AG10803 (cell line): ENCODE measurements at regions not wholly inside any gene's neighbourhood (a gene's known extent, or its start where the extent isn't known, plus 50 kb on each side); places are given as distances from the start of the nearest gene placed in this dataset.

Experiments
- DNase-seq: peaks from one replicate; pipeline ENCODE4 v3.0.0; 2010; ENCODE audit warnings: low read depth
- H3K4me3 ChIP-seq: 2 replicates; pipeline ENCODE4 v1.5.1; 2011; ENCODE audit warnings: mild to moderate bottlenecking, low read length, control low read depth
- CTCF ChIP-seq: conservative IDR thresholded peaks from 2 replicates; pipeline ENCODE4 v1.5.1; 2011; ENCODE audit warnings: mild to moderate bottlenecking, low read length, control low read depth, inconsistent platforms

GRCh38 chr10:69716711-69717560, 84.8 kb upstream of the COL13A1 start:
- no peak for DNase-seq

GRCh38 chr10:69718951-69719350, 82.8 kb upstream of the COL13A1 start:
- no peak for TF ChIP-seq CTCF
- H3K4me3 ChIP-seq = no peak overlapping the region
- DNase-seq = peak; percentile 55

More at GRCh38 chr10:69716711-69717560, 84.8 kb upstream of the COL13A1 start:
- no peak overlapping the region for H3K4me3 ChIP-seq
- TF ChIP-seq CTCF = peak; percentile 70

- no peak overlapping the region for H3K4me3 ChIP-seq
- TF ChIP-seq CTCF = no peak
- DNase-seq = peak; percentile 74
Measured at GRCh38 chr10:69721690-69722310, 79.9 kb upstream of the COL13A1 start.

DNA sequence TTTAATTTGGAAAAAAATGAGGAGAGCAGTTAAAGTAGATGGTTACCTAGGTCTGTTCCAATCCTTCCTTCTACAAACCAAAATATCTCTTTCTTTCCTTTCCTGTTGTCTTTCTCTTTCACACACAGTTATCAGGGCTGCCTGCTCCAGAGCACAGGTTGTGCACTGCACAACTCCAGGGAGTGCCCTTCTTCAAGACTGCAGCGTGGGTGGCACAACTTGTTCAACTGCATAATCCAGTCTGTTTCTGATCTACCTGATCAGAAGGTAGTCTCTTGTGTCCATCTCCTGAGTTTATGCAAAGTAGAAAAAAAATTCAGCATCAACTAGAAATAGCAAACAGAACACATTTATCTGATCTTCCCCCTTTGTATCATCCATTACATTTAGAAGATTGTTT, 78.1 kb upstream of the COL13A1 start:
- H3K4me3 ChIP-seq = no peak overlapping the region
- DNase-seq = no peak
- no peak for TF ChIP-seq CTCF

- no peak for DNase-seq
- TF ChIP-seq CTCF = no peak
- H3K4me3 ChIP-seq = no peak overlapping the region
Measured at GRCh38 chr10:69726850-69727249, 74.9 kb upstream of the COL13A1 start.

- no peak overlapping the region for H3K4me3 ChIP-seq
- TF ChIP-seq CTCF = no peak
- peak; percentile 26 for DNase-seq
Measured at GRCh38 chr10:69728335-69728870, 73.3 kb upstream of the COL13A1 start.
